NCI-H524 (cell line): ENCODE measurements at regions not wholly inside any gene's neighbourhood (a gene's known extent, or its start where the extent isn't known, plus 50 kb on each side); places are given as distances from the start of the nearest gene placed in this dataset.
"Not testable (repeated sequence)": the region's sequence is repeated elsewhere in the genome, so short reads cannot be mapped to it uniquely, and the experiment has no call there.

Experiments used
- DNase-seq, 2 experiments: peaks; one replicate each; lab custom pipeline; 2025; lab: John Stamatoyannopoulos, UW

- DNase-seq = no peak
These were observed 53.5 kb downstream of the PAGE2 start for GRCh38 chrX:55142206-55142918.

GRCh38 chrX:55142919-55143310 lies 54.1 kb downstream of the PAGE2 start:
- DNase-seq = no peak

- no peak for DNase-seq
These were observed 54.8 kb downstream of the PAGE2 start for GRCh38 chrX:55143621-55144020.

GRCh38 chrX:55144697-55145096 lies 55.9 kb downstream of the PAGE2 start:
- no peak for DNase-seq

- DNase-seq = no peak
These were observed 60.4 kb downstream of the PAGE2 start for GRCh38 chrX:55149242-55149641.

GRCh38 chrX:55151199-55151598 lies 62.4 kb downstream of the PAGE2 start:
- DNase-seq = no peak

GRCh38 chrX:55159551-55159950 lies 60.6 kb upstream of the PAGE5 start:
- no peak for DNase-seq

GRCh38 chrX:55160685-55161552 lies 59.2 kb upstream of the PAGE5 start:
- DNase-seq = peak; percentile 94 to 96

- DNase-seq = no peak
These were observed 58.6 kb upstream of the PAGE5 start for GRCh38 chrX:55161581-55161980.

- DNase-seq = no peak
These were observed 57.0 kb upstream of the PAGE5 start for GRCh38 chrX:55163171-55163570.

- DNase-seq = not testable (repeated sequence)
These were observed 55.1 kb upstream of the PAGE5 start for GRCh38 chrX:55165026-55165425.

- peak in 1 of 2 experiments; percentile 21 for DNase-seq
These were observed 52.9 kb upstream of the PAGE5 start for GRCh38 chrX:55167124-55167803.

- no peak for DNase-seq
These were observed 52.2 kb upstream of the PAGE5 start for GRCh38 chrX:55167901-55168300.

GRCh38 chrX:55169782-55170181 lies 50.4 kb upstream of the PAGE5 start:
- no peak for DNase-seq
